WERI-Rb-1 (cell line): ENCODE measurements at regions not wholly inside any gene's neighbourhood (a gene's known extent, or its start where the extent isn't known, plus 50 kb on each side); places are given as distances from the start of the nearest gene placed in this dataset.

Experiments used
- DNase-seq: peaks from one replicate; pipeline ENCODE4 v3.0.0-alpha.2; 2020
- H3K27ac ChIP-seq: fragments of 250-450 bp; sonication (Bioruptor Pico); 2 replicates; pipeline ENCODE4 v1.5.1; 2020; ENCODE audit warnings: mild to moderate bottlenecking, moderate library complexity
- H3K27me3 ChIP-seq: fragments of 250-450 bp; sonication (Bioruptor Pico); 2 replicates; pipeline ENCODE4 v1.5.1; 2021; ENCODE audit warnings: mild to moderate bottlenecking, low read depth, moderate library complexity; ENCODE audit not compliant: insufficient read depth, severe bottlenecking
- H3K36me3 ChIP-seq: fragments of 250-450 bp; sonication (Bioruptor Pico); 2 replicates; pipeline ENCODE4 v1.5.1; 2020; ENCODE audit warnings: mild to moderate bottlenecking, moderate library complexity
- H3K4me3 ChIP-seq: 2 replicates; pipeline ENCODE4 v1.5.1; 2011; ENCODE audit warnings: low read depth, mild to moderate bottlenecking, control low read depth, low read length
- H3K9me3 ChIP-seq: fragments of 250-450 bp; sonication (Bioruptor Pico); 2 replicates; pipeline ENCODE4 v1.5.1; 2021; ENCODE audit warnings: mild to moderate bottlenecking, moderate library complexity; ENCODE audit not compliant: severe bottlenecking
- TF ChIP-seq, protein P1 (sequence below): IDR thresholded peaks from 2 replicates; pipeline ENCODE4 v1.5.1; 2011; ENCODE audit warnings: low read depth, mild to moderate bottlenecking, control low read depth, inconsistent platforms, low read length

DNA sequence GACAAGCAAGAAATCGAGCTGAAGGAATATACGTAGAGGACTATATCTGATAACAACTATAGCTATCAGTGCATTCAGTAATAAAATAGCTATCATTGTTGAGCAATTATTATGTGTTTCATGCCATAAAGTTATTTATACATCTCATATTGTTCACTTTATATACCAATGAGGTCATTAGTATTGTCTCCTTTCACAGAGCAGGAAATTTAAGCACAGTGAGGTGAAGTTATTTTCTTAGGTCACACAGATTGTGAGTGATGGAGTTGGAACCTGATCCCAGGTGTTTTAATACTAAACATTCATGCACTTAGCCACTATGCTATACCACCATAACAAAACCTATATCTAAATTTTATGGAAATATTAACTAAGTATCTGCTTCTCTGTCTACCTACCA lies 180.5 kb upstream of the DPYD start:
- no peaks in the 10 kb centered on the region for H3K27me3 ChIP-seq
- no peaks in the 10 kb centered on the region for H3K36me3 ChIP-seq
- TF ChIP-seq, protein P1, sequence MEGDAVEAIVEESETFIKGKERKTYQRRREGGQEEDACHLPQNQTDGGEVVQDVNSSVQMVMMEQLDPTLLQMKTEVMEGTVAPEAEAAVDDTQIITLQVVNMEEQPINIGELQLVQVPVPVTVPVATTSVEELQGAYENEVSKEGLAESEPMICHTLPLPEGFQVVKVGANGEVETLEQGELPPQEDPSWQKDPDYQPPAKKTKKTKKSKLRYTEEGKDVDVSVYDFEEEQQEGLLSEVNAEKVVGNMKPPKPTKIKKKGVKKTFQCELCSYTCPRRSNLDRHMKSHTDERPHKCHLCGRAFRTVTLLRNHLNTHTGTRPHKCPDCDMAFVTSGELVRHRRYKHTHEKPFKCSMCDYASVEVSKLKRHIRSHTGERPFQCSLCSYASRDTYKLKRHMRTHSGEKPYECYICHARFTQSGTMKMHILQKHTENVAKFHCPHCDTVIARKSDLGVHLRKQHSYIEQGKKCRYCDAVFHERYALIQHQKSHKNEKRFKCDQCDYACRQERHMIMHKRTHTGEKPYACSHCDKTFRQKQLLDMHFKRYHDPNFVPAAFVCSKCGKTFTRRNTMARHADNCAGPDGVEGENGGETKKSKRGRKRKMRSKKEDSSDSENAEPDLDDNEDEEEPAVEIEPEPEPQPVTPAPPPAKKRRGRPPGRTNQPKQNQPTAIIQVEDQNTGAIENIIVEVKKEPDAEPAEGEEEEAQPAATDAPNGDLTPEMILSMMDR, result no peak
- DNase-seq, result no peak
- H3K4me3 ChIP-seq, result no peak overlapping the region
- no peak overlapping the region for H3K27ac ChIP-seq
- H3K9me3 ChIP-seq, result no peaks in the 10 kb centered on the region

DNA sequence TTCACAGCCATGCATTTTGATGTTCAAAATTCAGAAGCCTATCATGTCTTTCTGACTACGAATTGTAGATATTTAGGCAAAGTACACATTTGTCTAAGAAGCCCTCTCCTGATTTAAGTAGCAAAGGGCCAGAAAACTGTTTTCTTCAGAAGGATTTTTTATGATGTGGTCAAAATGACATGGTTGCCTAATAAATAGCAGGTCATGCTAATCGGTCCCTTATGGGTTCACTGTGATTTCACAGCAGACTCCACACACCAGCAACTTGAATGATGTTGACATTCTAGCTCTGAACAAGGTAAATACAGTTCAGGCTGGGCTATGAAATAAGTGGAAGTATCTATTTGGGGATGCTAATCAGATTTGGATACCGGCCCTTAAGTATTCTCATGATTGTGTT lies 178.7 kb upstream of the DPYD start:
- DNase-seq, result no peak
- no peaks in the 10 kb centered on the region for H3K9me3 ChIP-seq
- H3K4me3 ChIP-seq, result no peak overlapping the region
- no peaks in the 10 kb centered on the region for H3K27me3 ChIP-seq
- no peak overlapping the region for H3K27ac ChIP-seq
- TF ChIP-seq, protein P1, result no peak
- H3K36me3 ChIP-seq, result no peaks in the 10 kb centered on the region

GRCh38 chr1:98098473-98098872 lies 177.6 kb upstream of the DPYD start:
- no peaks in the 10 kb centered on the region for H3K9me3 ChIP-seq

DNA sequence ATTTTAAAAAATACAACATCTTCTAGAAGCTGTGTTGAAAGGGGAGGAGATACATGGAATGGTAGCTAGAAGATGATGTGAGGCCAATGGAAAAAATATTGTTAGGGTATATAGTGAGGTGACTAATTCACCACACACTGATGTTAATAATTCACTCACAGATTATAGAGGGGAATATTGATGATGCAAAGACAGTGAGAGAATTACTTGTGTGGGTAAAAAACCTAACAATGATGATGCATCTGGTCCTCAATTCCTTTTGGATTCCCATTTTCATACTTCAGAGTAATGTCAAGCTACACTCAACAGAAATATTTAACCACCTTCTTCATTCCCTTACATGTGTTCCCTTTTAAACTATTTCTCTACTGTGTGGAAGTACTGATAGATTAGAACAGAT lies 169.5 kb upstream of the DPYD start:
- H3K36me3 ChIP-seq, result no peaks in the 10 kb centered on the region
- no peaks in the 10 kb centered on the region for H3K9me3 ChIP-seq
- H3K4me3 ChIP-seq, result no peak overlapping the region
- no peak for DNase-seq
- no peaks in the 10 kb centered on the region for H3K27me3 ChIP-seq
- TF ChIP-seq, protein P1, result no peak
- H3K27ac ChIP-seq, result no peak overlapping the region

More at GRCh38 chr1:98098473-98098872, 177.6 kb upstream of the DPYD start:
- TF ChIP-seq, protein P1, result no peak
- Histone ChIP-seq H3K4me3 (no peak overlapping the region), H3K27ac (no peak overlapping the region), H3K27me3 (no peaks in the 10 kb centered on the region), H3K36me3 (no peaks in the 10 kb centered on the region)
- no peak for DNase-seq

- H3K27ac ChIP-seq, result no peak overlapping the region
- H3K9me3 ChIP-seq, result no peaks in the 10 kb centered on the region
- H3K27me3 ChIP-seq, result no peaks in the 10 kb centered on the region
- TF ChIP-seq, protein P1, result no peak
- no peak for DNase-seq
- H3K4me3 ChIP-seq, result no peak overlapping the region
- no peaks in the 10 kb centered on the region for H3K36me3 ChIP-seq
Measured at GRCh38 chr1:98088381-98088780, 167.5 kb upstream of the DPYD start.

DNA sequence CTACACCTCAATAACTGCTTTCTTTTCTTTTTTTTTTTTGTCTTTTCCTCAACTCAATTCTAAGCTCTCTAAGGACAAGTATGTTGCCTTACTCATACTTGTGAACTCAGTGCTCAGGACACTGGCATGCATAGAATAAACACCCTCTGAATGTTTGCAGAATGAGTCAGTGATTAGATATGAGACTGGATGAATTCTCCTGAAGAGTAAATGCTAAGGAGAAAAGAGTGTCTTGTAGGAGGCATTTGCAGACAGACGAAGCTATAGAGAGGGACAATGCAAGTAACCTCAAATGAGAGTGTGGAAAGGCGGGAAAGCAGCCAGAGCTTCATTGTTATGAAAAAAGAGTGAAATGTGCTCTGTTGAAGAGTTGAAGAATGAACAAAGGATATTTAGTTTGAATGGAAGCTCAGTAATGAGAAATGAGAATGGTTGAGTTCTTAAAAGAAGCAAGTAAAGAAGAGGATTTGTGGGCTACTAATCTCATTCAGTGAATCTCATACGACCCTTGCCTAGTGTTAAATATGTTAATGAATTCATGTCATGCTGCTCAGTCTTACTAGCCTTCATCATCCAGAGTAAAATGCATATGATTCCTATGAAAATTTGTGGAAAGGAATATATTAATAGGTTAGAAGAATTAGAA lies 166.1 kb upstream of the DPYD start:
- Histone ChIP-seq H3K27me3 (no peaks in the 10 kb centered on the region), H3K4me3 (no peak overlapping the region), H3K36me3 (no peaks in the 10 kb centered on the region), H3K9me3 (no peaks in the 10 kb centered on the region), H3K27ac (no peak overlapping the region)
- no peak for DNase-seq
- TF ChIP-seq, protein P1, result no peak
